ENCODE measurements at regions not wholly inside any gene's neighbourhood (a gene's known extent, or its start where the extent isn't known, plus 50 kb on each side); places are given as distances from the start of the nearest gene placed in this dataset.

DNA sequence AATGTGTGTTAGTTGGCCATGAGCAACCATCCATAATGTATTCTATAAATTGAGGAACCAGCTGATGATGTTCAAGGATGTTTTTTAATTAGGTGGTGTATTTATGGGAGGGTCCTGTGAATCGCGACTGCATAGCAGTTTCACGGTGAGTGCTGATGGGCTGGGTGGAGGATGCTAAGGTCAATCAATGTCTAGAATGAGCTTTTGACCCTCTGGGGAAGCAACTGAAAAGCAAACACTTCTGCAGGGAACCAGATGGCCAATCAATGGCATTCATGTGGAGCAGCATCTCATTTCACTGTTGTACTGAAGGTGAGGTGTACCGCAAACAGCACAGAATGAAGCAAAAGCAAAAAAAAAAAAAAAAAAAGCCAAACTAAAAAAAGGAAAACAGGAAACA lies 676.1 kb upstream of the TMEM132C start:
- DNase-seq (ENCODE audit: low read depth, low spot score): no peak
- no peak for ATAC-seq
- intact Hi-C loops (cut with micrococcal nuclease; ENCODE audit: unreplicated experiment) (no loop called here), in situ Hi-C loops (cut with MboI) (no loop called here)
- TF ChIP-seq, protein P1, sequence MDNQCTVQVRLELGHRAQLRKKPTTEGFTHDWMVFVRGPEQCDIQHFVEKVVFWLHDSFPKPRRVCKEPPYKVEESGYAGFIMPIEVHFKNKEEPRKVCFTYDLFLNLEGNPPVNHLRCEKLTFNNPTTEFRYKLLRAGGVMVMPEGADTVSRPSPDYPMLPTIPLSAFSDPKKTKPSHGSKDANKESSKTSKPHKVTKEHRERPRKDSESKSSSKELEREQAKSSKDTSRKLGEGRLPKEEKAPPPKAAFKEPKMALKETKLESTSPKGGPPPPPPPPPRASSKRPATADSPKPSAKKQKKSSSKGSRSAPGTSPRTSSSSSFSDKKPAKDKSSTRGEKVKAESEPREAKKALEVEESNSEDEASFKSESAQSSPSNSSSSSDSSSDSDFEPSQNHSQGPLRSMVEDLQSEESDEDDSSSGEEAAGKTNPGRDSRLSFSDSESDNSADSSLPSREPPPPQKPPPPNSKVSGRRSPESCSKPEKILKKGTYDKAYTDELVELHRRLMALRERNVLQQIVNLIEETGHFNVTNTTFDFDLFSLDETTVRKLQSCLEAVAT (IDR thresholded peaks at IDR 0.05): no peak
- TF ChIP-seq, protein P2, sequence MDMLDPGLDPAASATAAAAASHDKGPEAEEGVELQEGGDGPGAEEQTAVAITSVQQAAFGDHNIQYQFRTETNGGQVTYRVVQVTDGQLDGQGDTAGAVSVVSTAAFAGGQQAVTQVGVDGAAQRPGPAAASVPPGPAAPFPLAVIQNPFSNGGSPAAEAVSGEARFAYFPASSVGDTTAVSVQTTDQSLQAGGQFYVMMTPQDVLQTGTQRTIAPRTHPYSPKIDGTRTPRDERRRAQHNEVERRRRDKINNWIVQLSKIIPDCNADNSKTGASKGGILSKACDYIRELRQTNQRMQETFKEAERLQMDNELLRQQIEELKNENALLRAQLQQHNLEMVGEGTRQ (IDR thresholded peaks at IDR 0.05; ENCODE audit: borderline replicate concordance, low read depth, low read length): no peak
- TF ChIP-seq IKZF1 (conservative IDR thresholded peaks at IDR 0.05): no peak
- TF ChIP-seq POLR2AphosphoS2 (IDR thresholded peaks at IDR 0.05; ENCODE audit: low read depth, low read length): no peak
- no peak for TF ChIP-seq CBFB (IDR thresholded peaks at IDR 0.05; ENCODE audit: low read depth)
- no peak for TF ChIP-seq BMI1 (IDR thresholded peaks at IDR 0.05; ENCODE audit: borderline replicate concordance)
- Histone ChIP-seq H3K4me1 (ENCODE audit: control insufficient read depth, insufficient read depth, low read length) (no peaks in the 10 kb centered on the region), H3K27me3 (replicated peaks in 1 of 2; ENCODE audit: control insufficient read depth in 2 of 2, insufficient read depth in 2 of 2, low read length in 1 of 2) (no peaks in the 10 kb centered on the region), H3K4me2 (ENCODE audit: control insufficient read depth, insufficient read depth) (no peak overlapping the region), H3K79me2 (ENCODE audit: control insufficient read depth, insufficient read depth, low read length) (no peaks in the 10 kb centered on the region), H3K27ac (ENCODE audit: control insufficient read depth, insufficient read depth) (no peak overlapping the region), H2AFZ (ENCODE audit: control insufficient read depth, low read depth, low read length) (no peak overlapping the region), H3K9ac (ENCODE audit: control insufficient read depth, insufficient read depth, low read length) (no peak overlapping the region), H3K4me3 (no peak overlapping the region), H4K20me1 (ENCODE audit: control insufficient read depth, insufficient read depth) (no peaks in the 10 kb centered on the region), H3K9me3 (replicated peaks; ENCODE audit: control insufficient read depth, insufficient read depth, low read length) (no peaks in the 10 kb centered on the region), H3K36me3 (ENCODE audit: control insufficient read depth in 2 of 2, insufficient read depth in 2 of 2, low read length in 1 of 2) (no peaks in the 10 kb centered on the region)
- ChIA-PET SMC1A (ENCODE audit: uncharacterized antibody, unreplicated experiment) (no interaction called here), POLR2A (no interaction called here), RAD21 (ENCODE audit: unreplicated experiment) (no interaction called here), CTCF (no interaction called here)
- BruUV-seq (replicated peaks): no TSS peak
- no peak for FAIRE-seq
- WGBS (ENCODE audit: insufficient coverage, insufficient replicate concordance, low lambda C conversion rate, missing lambda C conversion rate): 98% methylated on average over 4 of the region's 4 CpGs

DNA sequence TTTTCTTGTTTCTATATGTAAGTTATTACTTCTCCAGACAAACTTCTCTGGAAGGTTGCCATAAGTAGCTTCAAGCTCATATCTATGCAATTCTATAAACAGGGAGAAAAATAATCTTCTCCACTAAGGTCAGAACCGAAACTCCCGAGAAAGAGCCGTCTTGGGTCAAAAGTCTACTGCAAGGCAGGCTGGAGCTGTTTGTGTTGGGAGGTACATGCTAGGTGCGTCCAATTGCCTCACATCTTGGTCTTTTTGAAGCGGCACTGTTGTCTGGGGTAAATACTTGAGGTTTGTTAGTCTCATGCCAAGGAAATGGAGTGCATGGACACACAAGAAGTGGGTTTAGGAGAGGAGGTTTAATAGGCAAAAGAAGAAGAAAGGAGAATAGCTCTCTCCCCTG lies 674.7 kb upstream of the TMEM132C start:
- Histone ChIP-seq H2AFZ (ENCODE audit: control insufficient read depth, low read depth, low read length) (no peak overlapping the region), H3K27me3 (replicated peaks in 1 of 2; ENCODE audit: control insufficient read depth in 2 of 2, insufficient read depth in 2 of 2, low read length in 1 of 2) (no peaks in the 10 kb centered on the region), H3K4me1 (ENCODE audit: control insufficient read depth, insufficient read depth, low read length) (no peaks in the 10 kb centered on the region), H3K27ac (ENCODE audit: control insufficient read depth, insufficient read depth) (no peak overlapping the region), H3K79me2 (ENCODE audit: control insufficient read depth, insufficient read depth, low read length) (no peaks in the 10 kb centered on the region), H3K4me2 (ENCODE audit: control insufficient read depth, insufficient read depth) (no peak overlapping the region), H4K20me1 (ENCODE audit: control insufficient read depth, insufficient read depth) (no peaks in the 10 kb centered on the region), H3K36me3 (ENCODE audit: control insufficient read depth in 2 of 2, insufficient read depth in 2 of 2, low read length in 1 of 2) (no peaks in the 10 kb centered on the region), H3K4me3 (no peak overlapping the region), H3K9ac (ENCODE audit: control insufficient read depth, insufficient read depth, low read length) (no peak overlapping the region), H3K9me3 (replicated peaks; ENCODE audit: control insufficient read depth, insufficient read depth, low read length) (no peaks in the 10 kb centered on the region)
- ChIA-PET POLR2A (no interaction called here), CTCF (no interaction called here), SMC1A (ENCODE audit: uncharacterized antibody, unreplicated experiment) (interaction anchor here (0.6 kb wide), 1 partner anchor 1618 kb away, joined by 4 read pairs; no protein-coding TSS in a partner anchor), RAD21 (ENCODE audit: unreplicated experiment) (no interaction called here)
- 0% methylated on average over 5 of the region's 5 CpGs for WGBS (ENCODE audit: insufficient coverage, insufficient replicate concordance, low lambda C conversion rate, missing lambda C conversion rate)
- TF ChIP-seq CREB1 (IDR thresholded peaks at IDR 0.05; ENCODE audit: low read depth): no peak
- TF ChIP-seq SMC3 (IDR thresholded peaks at IDR 0.05; ENCODE audit: borderline replicate concordance, low read length): no peak
- TF ChIP-seq SREBF2 (IDR thresholded peaks at IDR 0.05; ENCODE audit: low read length): no peak
- no peak for TF ChIP-seq RAD51 (IDR thresholded peaks at IDR 0.05)
- no peak for TF ChIP-seq CEBPB (IDR thresholded peaks at IDR 0.05; ENCODE audit: borderline replicate concordance in 1 of 2, low read depth in 2 of 2, low read length in 2 of 2)
- TF ChIP-seq ZZZ3 (IDR thresholded peaks at IDR 0.05; ENCODE audit: control insufficient read depth, insufficient read length, low read depth): no peak
- TF ChIP-seq, protein P3, sequence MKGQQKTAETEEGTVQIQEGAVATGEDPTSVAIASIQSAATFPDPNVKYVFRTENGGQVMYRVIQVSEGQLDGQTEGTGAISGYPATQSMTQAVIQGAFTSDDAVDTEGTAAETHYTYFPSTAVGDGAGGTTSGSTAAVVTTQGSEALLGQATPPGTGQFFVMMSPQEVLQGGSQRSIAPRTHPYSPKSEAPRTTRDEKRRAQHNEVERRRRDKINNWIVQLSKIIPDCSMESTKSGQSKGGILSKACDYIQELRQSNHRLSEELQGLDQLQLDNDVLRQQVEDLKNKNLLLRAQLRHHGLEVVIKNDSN (IDR thresholded peaks at IDR 0.05; ENCODE audit: borderline replicate concordance, extremely low read length, insufficient read depth, low read depth, low read length): no peak
- FAIRE-seq: no peak
- no peak for ATAC-seq
- no TSS peak for BruUV-seq (replicated peaks)
- in situ Hi-C loops (cut with MboI) (no loop called here), intact Hi-C loops (cut with micrococcal nuclease; ENCODE audit: unreplicated experiment) (no loop called here)
- no peak for DNase-seq (ENCODE audit: low read depth, low spot score)
